ENCODE measurements at regions not wholly inside any gene's neighbourhood (a gene's known extent, or its start where the extent isn't known, plus 50 kb on each side); places are given as distances from the start of the nearest gene placed in this dataset.

- intact Hi-C loops (cut with DNase I) = no loop called here
- DNase-seq = no peak
Measured at GRCh38 chr11:112856591-112856990, 104.6 kb upstream of the NCAM1 start.

GRCh38 chr11:112858289-112859023, 102.8 kb upstream of the NCAM1 start:
- intact Hi-C loops (cut with DNase I) = no loop called here
- no peak for DNase-seq

- DNase-seq = no peak
- intact Hi-C loops (cut with DNase I) = no loop called here
Measured at GRCh38 chr11:112859787-112860186, 101.4 kb upstream of the NCAM1 start.

- no peak for DNase-seq
- intact Hi-C loops (cut with DNase I) = no loop called here
Measured at GRCh38 chr11:112861356-112861755, 99.9 kb upstream of the NCAM1 start.

GRCh38 chr11:112863305-112863704, 97.9 kb upstream of the NCAM1 start:
- DNase-seq = no peak
- intact Hi-C loops (cut with DNase I) = no loop called here

- intact Hi-C loops (cut with DNase I) = no loop called here
- DNase-seq = no peak
Measured at GRCh38 chr11:112864672-112865071, 96.5 kb upstream of the NCAM1 start.

GRCh38 chr11:112871909-112872500, 89.2 kb upstream of the NCAM1 start:
- DNase-seq = no peak
- intact Hi-C loops (cut with DNase I) = no loop called here

- intact Hi-C loops (cut with DNase I) = no loop called here
- no peak for DNase-seq
Measured at GRCh38 chr11:112874980-112875379, 86.2 kb upstream of the NCAM1 start.

GRCh38 chr11:112877581-112877980, 83.6 kb upstream of the NCAM1 start:
- intact Hi-C loops (cut with DNase I) = no loop called here
- DNase-seq = no peak

GRCh38 chr11:112878033-112878601, 83.1 kb upstream of the NCAM1 start:
- DNase-seq = peak in 1 of 10 donors; percentile 20
- intact Hi-C loops (cut with DNase I) = no loop called here

GRCh38 chr11:112880495-112880894, 80.7 kb upstream of the NCAM1 start:
- intact Hi-C loops (cut with DNase I) = loop anchor here (5.0 kb wide), 1 partner anchor 33 kb away; no protein-coding TSS in a partner anchor
- DNase-seq = no peak

- intact Hi-C loops (cut with DNase I) = loop anchor here (5.0 kb wide), 1 partner anchor 34 kb away; no protein-coding TSS in a partner anchor
- DNase-seq = peak; percentile 92 to 99 (median 94)
Measured at GRCh38 chr11:112881461-112881860, 79.8 kb upstream of the NCAM1 start.

GRCh38 chr11:112882494-112883381, 78.5 kb upstream of the NCAM1 start:
- no peak for DNase-seq
- intact Hi-C loops (cut with DNase I) = loop anchor here (5.0 kb wide), 1 partner anchor 35 kb away; no protein-coding TSS in a partner anchor

GRCh38 chr11:112884012-112884767, 77.0 kb upstream of the NCAM1 start:
- DNase-seq = no peak
- intact Hi-C loops (cut with DNase I) = loop anchor here (5.0 kb wide), 1 partner anchor 37 kb away; no protein-coding TSS in a partner anchor

- DNase-seq = no peak
- intact Hi-C loops (cut with DNase I) = no loop called here
Measured at GRCh38 chr11:112885744-112886433, 75.3 kb upstream of the NCAM1 start.

- DNase-seq = no peak
- intact Hi-C loops (cut with DNase I) = no loop called here
Measured at GRCh38 chr11:112886434-112887370, 74.5 kb upstream of the NCAM1 start.

GRCh38 chr11:112889446-112889845, 71.8 kb upstream of the NCAM1 start:
- peak in 6 of 10 donors; percentile 18 to 89 (median 42) for DNase-seq
- intact Hi-C loops (cut with DNase I) = no loop called here
